GM12865 (cell line): ENCODE measurements at regions not wholly inside any gene's neighbourhood (a gene's known extent, or its start where the extent isn't known, plus 50 kb on each side); places are given as distances from the start of the nearest gene placed in this dataset.

Experiments
- DNase-seq: peaks from one replicate; pipeline ENCODE4 v3.0.0; 2010; ENCODE audit warnings: low read depth
- H3K4me3 ChIP-seq: 2 replicates; pipeline ENCODE4 v1.5.1; 2011; ENCODE audit warnings: mild to moderate bottlenecking, low read depth, low read length, control low read depth
- CTCF ChIP-seq: IDR thresholded peaks from 2 replicates; pipeline ENCODE4 v1.5.1; 2011; ENCODE audit warnings: low read length, control low read depth, low read depth, inconsistent platforms; ENCODE audit not compliant: insufficient read depth; ENCODE audit errors: missing control alignments

GRCh38 chr12:71007020-71007419 lies 86.5 kb upstream of the PTPRR start:
- H3K4me3 ChIP-seq = no peak overlapping the region
- no peak for TF ChIP-seq CTCF
- no peak for DNase-seq

DNA sequence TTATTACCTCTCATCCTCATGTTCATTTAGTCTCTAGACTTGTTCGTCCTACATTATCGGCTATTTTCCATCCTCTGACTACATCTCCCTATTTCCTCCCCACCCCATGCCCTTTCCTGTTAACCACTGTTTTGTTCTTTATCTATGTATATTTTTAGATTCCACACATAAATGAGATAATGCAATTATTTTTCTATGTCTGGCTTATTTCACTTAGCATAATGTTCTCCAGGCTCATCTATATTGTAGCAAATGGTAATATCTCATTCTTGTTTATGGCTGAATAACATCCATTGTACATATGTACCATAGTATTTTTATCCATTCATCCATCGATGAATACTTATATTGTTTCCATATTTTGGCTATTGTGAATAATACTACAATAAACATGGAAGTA lies 84.6 kb upstream of the PTPRR start:
- TF ChIP-seq CTCF = no peak
- no peak overlapping the region for H3K4me3 ChIP-seq

DNA sequence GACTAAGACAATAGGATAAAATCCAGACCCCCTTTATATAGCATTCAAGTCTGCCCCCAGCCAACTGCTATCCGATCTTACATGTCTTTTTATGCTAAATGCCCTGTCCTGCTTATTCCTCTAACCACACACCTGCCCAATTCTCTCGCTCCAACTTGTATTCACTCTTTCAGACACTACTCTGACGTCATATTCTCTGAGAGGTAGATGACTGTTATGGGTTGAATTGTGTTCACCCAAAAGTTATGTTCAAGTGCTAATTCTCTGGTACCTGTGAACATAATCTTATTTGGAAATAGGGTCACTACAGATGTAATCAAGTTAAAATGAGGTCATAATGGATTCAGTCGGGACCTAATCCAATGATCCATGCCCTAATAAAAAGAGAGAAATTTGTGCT lies 84.0 kb upstream of the PTPRR start:
- no peak for DNase-seq
- no peak for TF ChIP-seq CTCF
- no peak overlapping the region for H3K4me3 ChIP-seq

More for the DNA sequence above, 84.6 kb upstream of the PTPRR start:
- no peak for DNase-seq

GRCh38 chr12:71000748-71001147 lies 80.2 kb upstream of the PTPRR start:
- no peak for DNase-seq
- TF ChIP-seq CTCF = no peak
- H3K4me3 ChIP-seq = no peak overlapping the region

- DNase-seq = no peak
- H3K4me3 ChIP-seq = no peak overlapping the region
- TF ChIP-seq CTCF = no peak
These were observed 79.7 kb upstream of the PTPRR start for GRCh38 chr12:71000255-71000654.

- no peak for DNase-seq
- TF ChIP-seq CTCF = no peak
- no peak overlapping the region for H3K4me3 ChIP-seq
These were observed 73.8 kb upstream of the PTPRR start for GRCh38 chr12:70994217-70994788.

DNA sequence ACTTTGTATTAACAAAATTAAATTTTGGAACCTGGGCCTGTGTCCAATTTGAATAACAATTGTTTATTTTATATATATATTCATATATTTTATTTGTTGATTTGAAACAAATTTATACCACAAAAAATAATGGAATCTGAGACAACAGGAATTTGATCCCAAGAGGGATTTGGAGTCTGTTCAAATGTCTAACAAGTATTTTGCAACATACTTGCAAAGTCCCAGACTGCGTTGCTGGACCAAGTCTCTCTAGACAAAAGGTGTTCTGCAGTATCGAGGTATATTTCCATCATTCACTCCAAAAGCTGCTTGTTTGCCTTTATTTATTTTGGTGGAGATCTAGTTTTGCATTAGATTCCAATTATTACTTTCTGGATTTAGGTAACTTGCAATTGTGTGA lies 68.7 kb upstream of the PTPRR start:
- H3K4me3 ChIP-seq = no peak overlapping the region
- TF ChIP-seq CTCF = no peak
- no peak for DNase-seq
